Gastroesophageal sphincter (tissue), 3 donors: ENCODE measurements at regions not wholly inside any gene's neighbourhood (a gene's known extent, or its start where the extent isn't known, plus 50 kb on each side); places are given as distances from the start of the nearest gene placed in this dataset.

Experiments used
- EP300 ChIP-seq: sonication (generic); formaldehyde crosslinking; IDR thresholded peaks from one replicate; pipeline ENCODE4 v1.6.1; 2017; ENCODE audit warnings: antibody characterized with exemption, mild to moderate bottlenecking
- TF ChIP-seq, protein P1 (sequence below), 4 experiments: fragments of 200-600 bp in 2 of 4; fragments of 450-650 bp in 2 of 4; sonication (generic) in 1 of 4; IDR thresholded peaks; one replicate each; pipeline ENCODE4 v1.5.1; 2017 to 2019; ENCODE audit warnings: antibody characterized with exemption in 4 of 4, mild to moderate bottlenecking in 2 of 4, moderate library complexity in 2 of 4

DNA sequence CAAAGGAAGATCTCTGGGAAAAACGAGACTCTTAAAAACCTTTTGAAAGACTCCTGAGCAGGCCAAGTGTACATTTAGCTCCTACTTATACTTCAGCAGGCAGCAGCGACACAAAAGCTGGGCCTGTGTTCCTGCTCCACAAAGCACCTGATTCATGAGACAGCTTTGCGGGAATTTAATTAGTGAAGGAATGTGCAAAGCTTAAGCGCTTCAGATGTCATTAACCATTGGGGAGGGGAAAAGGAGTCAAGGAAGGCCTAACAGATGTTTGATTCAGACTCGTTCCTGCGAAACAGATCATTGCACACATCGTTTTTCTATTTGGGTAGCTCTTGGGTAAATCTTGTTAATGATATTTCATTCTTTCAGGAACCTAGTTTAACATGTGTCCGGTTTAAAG is 125.9 kb downstream of the MAIP1 start:
- TF ChIP-seq, protein P1, sequence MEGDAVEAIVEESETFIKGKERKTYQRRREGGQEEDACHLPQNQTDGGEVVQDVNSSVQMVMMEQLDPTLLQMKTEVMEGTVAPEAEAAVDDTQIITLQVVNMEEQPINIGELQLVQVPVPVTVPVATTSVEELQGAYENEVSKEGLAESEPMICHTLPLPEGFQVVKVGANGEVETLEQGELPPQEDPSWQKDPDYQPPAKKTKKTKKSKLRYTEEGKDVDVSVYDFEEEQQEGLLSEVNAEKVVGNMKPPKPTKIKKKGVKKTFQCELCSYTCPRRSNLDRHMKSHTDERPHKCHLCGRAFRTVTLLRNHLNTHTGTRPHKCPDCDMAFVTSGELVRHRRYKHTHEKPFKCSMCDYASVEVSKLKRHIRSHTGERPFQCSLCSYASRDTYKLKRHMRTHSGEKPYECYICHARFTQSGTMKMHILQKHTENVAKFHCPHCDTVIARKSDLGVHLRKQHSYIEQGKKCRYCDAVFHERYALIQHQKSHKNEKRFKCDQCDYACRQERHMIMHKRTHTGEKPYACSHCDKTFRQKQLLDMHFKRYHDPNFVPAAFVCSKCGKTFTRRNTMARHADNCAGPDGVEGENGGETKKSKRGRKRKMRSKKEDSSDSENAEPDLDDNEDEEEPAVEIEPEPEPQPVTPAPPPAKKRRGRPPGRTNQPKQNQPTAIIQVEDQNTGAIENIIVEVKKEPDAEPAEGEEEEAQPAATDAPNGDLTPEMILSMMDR (IDR thresholded peaks at IDR 0.05) = no peak
- no peak for TF ChIP-seq EP300
